Activated CD8-positive, alpha-beta memory T cell treated with anti-CD3 and anti-CD28 coated beads for 1 hour (primary cell): ENCODE measurements at regions not wholly inside any gene's neighbourhood (a gene's known extent, or its start where the extent isn't known, plus 50 kb on each side); places are given as distances from the start of the nearest gene placed in this dataset.
"Not testable (repeated sequence)": the region's sequence is repeated elsewhere in the genome, so short reads cannot be mapped to it uniquely, and the experiment has no call there.

Experiments
- DNase-seq, 2 donors: peaks; one replicate each; pipeline ENCODE4 v3.0.0-alpha.2; 2020; ENCODE audit warnings: low read depth in 1 of 2; ENCODE audit errors: extremely low read depth in 1 of 2

GRCh38 chr12:124675881-124676713, 108.7 kb upstream of the NCOR2 start:
- no peak for DNase-seq

GRCh38 chr12:124674937-124675336, 107.5 kb upstream of the NCOR2 start:
- DNase-seq = no peak

- DNase-seq = no peak
These were observed 106.6 kb upstream of the NCOR2 start for GRCh38 chr12:124673801-124674617.

- DNase-seq = not testable (repeated sequence)
These were observed 101.9 kb upstream of the NCOR2 start for GRCh38 chr12:124669271-124669721.

- no peak for DNase-seq
These were observed 101.2 kb upstream of the NCOR2 start for GRCh38 chr12:124668602-124669001.

- no peak for DNase-seq
These were observed 100.3 kb upstream of the NCOR2 start for GRCh38 chr12:124667506-124668326.

- DNase-seq = no peak
These were observed 99.4 kb upstream of the NCOR2 start for GRCh38 chr12:124666722-124667259.

GRCh38 chr12:124665511-124665910, 98.1 kb upstream of the NCOR2 start:
- DNase-seq = no peak

- DNase-seq = no peak
These were observed 97.1 kb upstream of the NCOR2 start for GRCh38 chr12:124664395-124665111.

- DNase-seq = no peak
These were observed 96.5 kb upstream of the NCOR2 start for GRCh38 chr12:124663771-124664366.

GRCh38 chr12:124663206-124663605, 95.8 kb upstream of the NCOR2 start:
- DNase-seq = no peak

GRCh38 chr12:124661341-124661740, 93.9 kb upstream of the NCOR2 start:
- DNase-seq = no peak

GRCh38 chr12:124660851-124661250, 93.4 kb upstream of the NCOR2 start:
- no peak for DNase-seq

- no peak for DNase-seq
These were observed 91.5 kb upstream of the NCOR2 start for GRCh38 chr12:124658806-124659402.

GRCh38 chr12:124658302-124658701, 90.9 kb upstream of the NCOR2 start:
- DNase-seq = no peak

- DNase-seq = no peak
These were observed 89.6 kb upstream of the NCOR2 start for GRCh38 chr12:124656947-124657434.

- no peak for DNase-seq
These were observed 88.5 kb upstream of the NCOR2 start for GRCh38 chr12:124655698-124656516.

GRCh38 chr12:124655048-124655697, 87.8 kb upstream of the NCOR2 start:
- no peak for DNase-seq
